ENCODE measurements at regions not wholly inside any gene's neighbourhood (a gene's known extent, or its start where the extent isn't known, plus 50 kb on each side); places are given as distances from the start of the nearest gene placed in this dataset.
A peak's percentile ranks its signal among the peaks of the same experiment; 100 is the strongest.

DNA sequence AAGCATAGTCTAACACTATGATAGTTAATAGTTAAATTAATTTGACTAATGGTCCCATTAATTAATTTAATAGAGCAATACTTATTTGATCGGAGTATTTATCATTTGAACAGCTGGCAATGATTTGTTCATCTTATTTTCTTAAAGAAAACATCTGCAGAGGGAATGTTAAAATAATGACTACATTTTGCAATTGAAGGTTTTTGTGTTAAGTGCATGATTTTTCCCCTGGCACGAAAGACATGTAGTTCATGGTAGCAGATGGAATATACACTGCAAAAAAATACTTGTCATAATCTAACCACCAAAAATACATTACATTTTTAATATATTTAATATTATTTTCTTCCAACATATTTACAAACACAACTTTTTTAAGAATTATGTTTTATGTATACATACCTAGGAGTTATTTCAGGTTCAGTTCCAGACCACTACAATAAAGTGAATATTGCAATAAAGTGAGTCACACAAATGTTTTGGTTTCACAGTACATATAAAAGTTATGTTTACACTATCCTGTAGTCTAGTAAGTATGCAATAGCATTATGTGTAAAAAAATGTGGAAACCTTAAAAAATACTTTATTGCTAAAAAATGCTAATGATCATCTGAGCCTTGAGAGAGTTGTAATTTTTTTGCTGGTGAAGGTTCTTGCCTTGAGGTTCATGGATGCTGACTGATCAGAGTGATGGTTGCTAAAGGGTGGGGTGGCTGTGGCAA lies 292.6 kb upstream of the DAB2 start:
- H2AFZ ChIP-seq (ENCODE audit: low read depth, low read length) = no peak overlapping the region
- H3K27ac ChIP-seq (ENCODE audit: low read length) = no peak overlapping the region
- no peak overlapping the region for H3K4me3 ChIP-seq (ENCODE audit: low read length)

GRCh38 chr5:39716532-39717028 lies 291.8 kb upstream of the DAB2 start:
- H3K4me2 ChIP-seq (ENCODE audit: low read length) = no peak overlapping the region
- H4K20me1 ChIP-seq (ENCODE audit: insufficient read depth, low read length) = no peaks in the 10 kb centered on the region
- TF ChIP-seq CTCF (IDR thresholded peaks at IDR 0.05; ENCODE audit: low read depth, low read length) = peak; percentile 65
- no peak for TF ChIP-seq EZH2phosphoT487 (IDR thresholded peaks at IDR 0.05; ENCODE audit: low read depth)
- no peaks in the 10 kb centered on the region for H3K27me3 ChIP-seq (ENCODE audit: low read depth, low read length)
- H3K4me3 ChIP-seq (ENCODE audit: low read length) = no peak overlapping the region
- peaks cover 3% of the 10 kb centered on the region; the same call in 1 of the 2 replicates for H3K4me1 ChIP-seq (ENCODE audit: low read length)
- H3K36me3 ChIP-seq (replicated peaks; ENCODE audit: low read depth, low read length) = no peaks in the 10 kb centered on the region
- no peaks in the 10 kb centered on the region for H3K9me3 ChIP-seq (ENCODE audit: insufficient read depth, low read length)
- no peak overlapping the region for H3K27ac ChIP-seq (ENCODE audit: low read length)
- peak overlapping the region; percentile 96 for H2AFZ ChIP-seq (ENCODE audit: low read depth, low read length)
- no peaks in the 10 kb centered on the region for H3K79me2 ChIP-seq (ENCODE audit: low read length)
- no peak overlapping the region for H3K9ac ChIP-seq (ENCODE audit: low read length)

More for the DNA sequence above, 292.6 kb upstream of the DAB2 start:
- Histone ChIP-seq H3K4me1 (ENCODE audit: low read length) (peaks cover 3% of the 10 kb centered on the region; the same call in 1 of the 2 replicates), H3K9me3 (ENCODE audit: insufficient read depth, low read length) (no peaks in the 10 kb centered on the region), H3K36me3 (replicated peaks; ENCODE audit: low read depth, low read length) (no peaks in the 10 kb centered on the region), H3K27me3 (ENCODE audit: low read depth, low read length) (no peaks in the 10 kb centered on the region), H3K4me2 (ENCODE audit: low read length) (no peak overlapping the region), H3K79me2 (ENCODE audit: low read length) (no peaks in the 10 kb centered on the region), H3K9ac (ENCODE audit: low read length) (no peak overlapping the region), H4K20me1 (ENCODE audit: insufficient read depth, low read length) (no peaks in the 10 kb centered on the region)
- TF ChIP-seq CTCF (IDR thresholded peaks at IDR 0.05; ENCODE audit: low read depth, low read length) (no peak), EZH2phosphoT487 (IDR thresholded peaks at IDR 0.05; ENCODE audit: low read depth) (no peak)

DNA sequence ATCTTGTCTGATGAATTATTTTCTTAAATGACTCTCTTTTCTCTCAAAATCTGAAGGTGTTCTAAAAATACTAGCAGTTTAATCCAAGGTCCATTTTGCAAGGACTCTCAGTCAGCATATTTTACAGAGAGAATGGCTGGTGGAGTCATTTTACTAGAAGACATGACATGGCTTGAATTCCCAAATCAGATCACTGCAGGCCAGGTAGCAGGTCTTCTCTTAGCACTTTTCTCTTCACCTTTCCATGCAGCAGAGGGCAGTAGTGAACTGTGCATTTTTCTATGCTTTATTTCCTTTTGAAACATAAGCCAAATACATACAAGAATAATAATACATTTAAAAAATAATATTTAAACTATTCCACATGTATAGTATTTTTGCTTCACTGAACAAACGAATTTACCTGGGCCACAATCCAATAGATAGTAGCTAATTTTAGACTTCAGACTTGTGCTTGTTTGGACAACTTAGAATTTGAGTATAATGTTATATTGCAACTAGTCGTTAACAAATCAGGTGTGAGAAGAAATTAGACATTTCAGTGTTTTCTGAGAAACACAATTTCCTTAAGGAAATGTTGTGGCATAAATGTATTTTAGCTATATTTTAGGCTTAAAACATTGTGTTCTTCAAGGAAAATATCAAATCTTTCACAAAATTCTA lies 289.4 kb upstream of the DAB2 start:
- no peaks in the 10 kb centered on the region for H3K79me2 ChIP-seq (ENCODE audit: low read length)
- H3K27me3 ChIP-seq (ENCODE audit: low read depth, low read length) = no peaks in the 10 kb centered on the region
- H3K4me1 ChIP-seq (ENCODE audit: low read length) = peaks cover 3% of the 10 kb centered on the region; the same call in 1 of the 2 replicates
- TF ChIP-seq CTCF (IDR thresholded peaks at IDR 0.05; ENCODE audit: low read depth, low read length) (peak; percentile 54), EZH2phosphoT487 (IDR thresholded peaks at IDR 0.05; ENCODE audit: low read depth) (no peak)
- no peaks in the 10 kb centered on the region for H3K9me3 ChIP-seq (ENCODE audit: insufficient read depth, low read length)
- H3K4me3 ChIP-seq (ENCODE audit: low read length) = no peak overlapping the region
- H3K9ac ChIP-seq (ENCODE audit: low read length) = no peak overlapping the region
- H3K4me2 ChIP-seq (ENCODE audit: low read length) = no peak overlapping the region
- H3K27ac ChIP-seq (ENCODE audit: low read length) = no peak overlapping the region
- H3K36me3 ChIP-seq (replicated peaks; ENCODE audit: low read depth, low read length) = no peaks in the 10 kb centered on the region
- H2AFZ ChIP-seq (ENCODE audit: low read depth, low read length) = no peak overlapping the region
- H4K20me1 ChIP-seq (ENCODE audit: insufficient read depth, low read length) = no peaks in the 10 kb centered on the region

GRCh38 chr5:39713250-39713916 lies 288.6 kb upstream of the DAB2 start:
- no peak overlapping the region for H2AFZ ChIP-seq (ENCODE audit: low read depth, low read length)
- no peaks in the 10 kb centered on the region for H3K79me2 ChIP-seq (ENCODE audit: low read length)
- H3K9ac ChIP-seq (ENCODE audit: low read length) = no peak overlapping the region
- no peaks in the 10 kb centered on the region for H3K9me3 ChIP-seq (ENCODE audit: insufficient read depth, low read length)
- no peaks in the 10 kb centered on the region for H3K27me3 ChIP-seq (ENCODE audit: low read depth, low read length)
- H3K27ac ChIP-seq (ENCODE audit: low read length) = no peak overlapping the region
- no peak overlapping the region for H3K4me3 ChIP-seq (ENCODE audit: low read length)
- no peaks in the 10 kb centered on the region for H4K20me1 ChIP-seq (ENCODE audit: insufficient read depth, low read length)
- no peaks in the 10 kb centered on the region for H3K36me3 ChIP-seq (replicated peaks; ENCODE audit: low read depth, low read length)
- TF ChIP-seq CTCF (IDR thresholded peaks at IDR 0.05; ENCODE audit: low read depth, low read length) (no peak), EZH2phosphoT487 (IDR thresholded peaks at IDR 0.05; ENCODE audit: low read depth) (no peak)
- H3K4me1 ChIP-seq (ENCODE audit: low read length) = peaks cover 3% of the 10 kb centered on the region; the same call in 1 of the 2 replicates
- H3K4me2 ChIP-seq (ENCODE audit: low read length) = no peak overlapping the region

All from OCI-LY3 (cell line).